OCI-LY3 (cell line): ENCODE measurements at regions not wholly inside any gene's neighbourhood (a gene's known extent, or its start where the extent isn't known, plus 50 kb on each side); places are given as distances from the start of the nearest gene placed in this dataset.

Experiments
- EZH2phosphoT487 ChIP-seq: fragments of 200-600 bp; shearing (Covaris generic); IDR thresholded peaks from 2 replicates; pipeline ENCODE4 v1.6.1; 2018; ENCODE audit warnings: antibody characterized with exemption, mixed run types, low read depth
- TF ChIP-seq, protein P1 (sequence below): fragments of 200-600, 300-600 bp; sonication (generic); IDR thresholded peaks from 2 replicates; pipeline ENCODE4 v1.5.1; 2014; ENCODE audit warnings: antibody characterized with exemption, low read length, low read depth

GRCh38 chr20:55580475-55580874, 424.8 kb downstream of the CBLN4 start:
- TF ChIP-seq, protein P1, sequence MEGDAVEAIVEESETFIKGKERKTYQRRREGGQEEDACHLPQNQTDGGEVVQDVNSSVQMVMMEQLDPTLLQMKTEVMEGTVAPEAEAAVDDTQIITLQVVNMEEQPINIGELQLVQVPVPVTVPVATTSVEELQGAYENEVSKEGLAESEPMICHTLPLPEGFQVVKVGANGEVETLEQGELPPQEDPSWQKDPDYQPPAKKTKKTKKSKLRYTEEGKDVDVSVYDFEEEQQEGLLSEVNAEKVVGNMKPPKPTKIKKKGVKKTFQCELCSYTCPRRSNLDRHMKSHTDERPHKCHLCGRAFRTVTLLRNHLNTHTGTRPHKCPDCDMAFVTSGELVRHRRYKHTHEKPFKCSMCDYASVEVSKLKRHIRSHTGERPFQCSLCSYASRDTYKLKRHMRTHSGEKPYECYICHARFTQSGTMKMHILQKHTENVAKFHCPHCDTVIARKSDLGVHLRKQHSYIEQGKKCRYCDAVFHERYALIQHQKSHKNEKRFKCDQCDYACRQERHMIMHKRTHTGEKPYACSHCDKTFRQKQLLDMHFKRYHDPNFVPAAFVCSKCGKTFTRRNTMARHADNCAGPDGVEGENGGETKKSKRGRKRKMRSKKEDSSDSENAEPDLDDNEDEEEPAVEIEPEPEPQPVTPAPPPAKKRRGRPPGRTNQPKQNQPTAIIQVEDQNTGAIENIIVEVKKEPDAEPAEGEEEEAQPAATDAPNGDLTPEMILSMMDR: no peak
- no peak for TF ChIP-seq EZH2phosphoT487
